SK-N-MC (cell line): ENCODE measurements at regions not wholly inside any gene's neighbourhood (a gene's known extent, or its start where the extent isn't known, plus 50 kb on each side); places are given as distances from the start of the nearest gene placed in this dataset.

Experiments
- EZH2 ChIP-seq: fragments of 200-600 bp; sonication (generic); IDR thresholded peaks from one replicate; pipeline ENCODE4 v1.6.1; 2017; ENCODE audit warnings: antibody characterized with exemption
- FOXP2 ChIP-seq: optimal IDR thresholded peaks from 2 replicates; pipeline ENCODE3; 2011; ENCODE audit warnings: mild to moderate bottlenecking, moderate library complexity; ENCODE audit not compliant: insufficient read depth; ENCODE audit errors: extremely low read length, control extremely low read depth
- POLR2AphosphoS5 ChIP-seq: IDR thresholded peaks from 2 replicates; pipeline ENCODE4 v1.6.1; 2012; ENCODE audit warnings: mild to moderate bottlenecking, low read depth, low read length, borderline replicate concordance

DNA sequence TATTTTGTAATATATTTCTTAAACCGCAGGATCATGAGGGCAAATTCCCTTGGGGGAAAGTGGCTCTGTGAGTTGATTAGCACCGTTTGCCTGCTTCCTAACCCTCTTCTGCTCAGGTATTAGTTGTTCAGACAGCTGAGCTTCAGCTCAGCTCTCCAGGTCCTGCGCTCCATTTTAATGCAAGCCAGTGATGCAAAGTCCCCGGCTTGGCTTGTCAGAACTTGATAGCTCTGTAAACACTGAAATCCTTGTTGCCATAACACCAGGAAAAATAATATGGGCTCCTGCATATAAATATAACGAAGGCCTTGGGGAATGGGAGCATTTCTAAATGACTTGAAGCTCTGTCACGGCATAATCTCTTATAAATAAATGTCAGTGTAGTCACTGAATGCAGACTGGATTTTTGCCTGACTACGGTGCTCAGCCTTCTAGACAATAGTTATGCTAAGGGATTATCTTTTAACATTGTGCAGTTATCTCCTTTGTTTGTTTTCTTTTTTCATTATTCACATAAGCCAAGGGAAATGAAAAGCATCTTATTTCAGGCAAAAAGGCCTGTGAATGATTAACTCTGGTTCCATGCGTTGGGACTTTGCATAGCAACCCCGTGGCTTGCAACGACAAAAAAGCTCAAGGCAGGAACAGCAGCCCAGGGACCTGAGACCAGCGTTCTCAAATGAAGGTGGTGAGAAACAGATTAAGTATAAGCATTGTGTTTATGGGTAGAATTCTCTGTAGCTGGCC, 253.2 kb downstream of the SPRY1 start:
- TF ChIP-seq EZH2, result no peak
- TF ChIP-seq POLR2AphosphoS5, result no peak
- TF ChIP-seq FOXP2, result no peak
